ENCODE measurements at regions not wholly inside any gene's neighbourhood (a gene's known extent, or its start where the extent isn't known, plus 50 kb on each side); places are given as distances from the start of the nearest gene placed in this dataset.
"Not testable (repeated sequence)": the region's sequence is repeated elsewhere in the genome, so short reads cannot be mapped to it uniquely, and the experiment has no call there.

DNA sequence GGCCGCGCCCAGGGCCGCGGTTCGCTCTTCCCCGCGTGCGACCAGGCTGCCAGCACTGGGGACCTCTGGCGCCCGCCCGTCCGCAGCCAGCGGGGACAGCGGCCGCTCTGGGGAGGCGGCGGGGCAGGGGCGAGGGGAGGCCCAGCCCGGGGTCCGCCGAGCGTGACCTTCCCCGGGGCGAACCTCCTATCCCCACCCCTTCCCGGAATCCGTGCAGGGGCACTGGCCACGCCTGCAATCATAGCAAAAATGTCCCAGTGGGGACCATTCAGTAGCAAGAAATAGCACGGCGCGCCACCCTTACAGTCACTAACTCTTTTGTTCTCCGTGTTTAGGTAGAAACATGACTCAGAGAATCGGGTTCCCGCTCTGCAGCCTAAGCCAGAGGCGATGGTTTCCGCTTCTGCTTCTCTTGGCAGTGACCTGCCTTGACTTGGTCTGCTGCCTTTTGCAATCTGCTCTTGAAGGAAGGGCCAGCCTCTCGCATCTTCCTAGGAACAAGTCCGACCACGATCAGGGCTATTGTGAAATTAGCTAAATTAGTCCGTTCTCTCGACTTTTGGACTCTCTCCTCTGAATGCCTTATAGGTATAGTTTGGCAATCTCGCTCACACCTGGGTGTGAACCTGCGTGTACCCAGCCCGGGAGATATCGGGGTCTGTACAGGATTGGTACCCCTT is 79.3 kb upstream of the ACBD5 start:
- Mint-ChIP-seq H3K36me3 (ENCODE audit: insufficient read depth, unreplicated experiment) (no peaks in the 10 kb centered on the region), H3K4me1 (ENCODE audit: insufficient read depth, unreplicated experiment) (peaks cover 12% of the 10 kb centered on the region), H3K27me3 (ENCODE audit: insufficient read depth, unreplicated experiment) (no peaks in the 10 kb centered on the region), H3K9me3 (ENCODE audit: unreplicated experiment) (no peaks in the 10 kb centered on the region), H3K27ac (ENCODE audit: low read depth, unreplicated experiment) (no peak overlapping the region), H3K4me3 (ENCODE audit: unreplicated experiment) (peak overlapping the region; percentile 66)
- peak; percentile 97 for DNase-seq (ENCODE audit: unreplicated experiment)
- no TSS peak for BruUV-seq (replicated peaks)
- ChIA-PET CTCF (interaction anchor here (0.6 to 1.2 kb wide), 2 partner anchors 96 to 746 kb away, joined by 3 to 4 read pairs; no protein-coding TSS in a partner anchor), POLR2A (interaction anchor here (0.6 to 1.5 kb wide), 5 partner anchors 13 to 1774 kb away, joined by 3 to 7 read pairs (median 3); partner anchors contain the start of gene RAB18)
- no peak for TF ChIP-seq CTCF (IDR thresholded peaks at IDR 0.05; ENCODE audit: unreplicated experiment)
- intact Hi-C loops (cut with micrococcal nuclease) = loop anchor here (5.0 kb wide), 2 partner anchors 78 to 693 kb away; partner anchors contain the start of gene ACBD5

- H3K9me3 Mint-ChIP-seq (ENCODE audit: unreplicated experiment); H3K27me3 Mint-ChIP-seq (ENCODE audit: insufficient read depth, unreplicated experiment); H3K36me3 Mint-ChIP-seq (ENCODE audit: insufficient read depth, unreplicated experiment); DNase-seq (ENCODE audit: unreplicated experiment); H3K27ac Mint-ChIP-seq (ENCODE audit: low read depth, unreplicated experiment); intact Hi-C loops (cut with micrococcal nuclease); CTCF ChIA-PET; BruUV-seq (replicated peaks); POLR2A ChIA-PET; H3K4me3 Mint-ChIP-seq (ENCODE audit: unreplicated experiment): not testable (repeated sequence)
- peaks cover 15% of the 10 kb centered on the region for H3K4me1 Mint-ChIP-seq (ENCODE audit: insufficient read depth, unreplicated experiment)
Measured at GRCh38 chr10:27319139-27319538, 78.5 kb upstream of the ACBD5 start.

GRCh38 chr10:27315082-27315481 is 74.5 kb upstream of the ACBD5 start:
- H3K27me3 Mint-ChIP-seq (ENCODE audit: insufficient read depth, unreplicated experiment); H3K36me3 Mint-ChIP-seq (ENCODE audit: insufficient read depth, unreplicated experiment); H3K4me3 Mint-ChIP-seq (ENCODE audit: unreplicated experiment); intact Hi-C loops (cut with micrococcal nuclease); H3K9me3 Mint-ChIP-seq (ENCODE audit: unreplicated experiment); DNase-seq (ENCODE audit: unreplicated experiment); BruUV-seq (replicated peaks); CTCF ChIA-PET; H3K27ac Mint-ChIP-seq (ENCODE audit: low read depth, unreplicated experiment): not testable (repeated sequence)
- peaks cover 11% of the 10 kb centered on the region for H3K4me1 Mint-ChIP-seq (ENCODE audit: insufficient read depth, unreplicated experiment)
- POLR2A ChIA-PET = interaction anchor here (0.7 kb wide), 1 partner anchor 434 kb away, joined by 3 read pairs; no protein-coding TSS in a partner anchor

DNA sequence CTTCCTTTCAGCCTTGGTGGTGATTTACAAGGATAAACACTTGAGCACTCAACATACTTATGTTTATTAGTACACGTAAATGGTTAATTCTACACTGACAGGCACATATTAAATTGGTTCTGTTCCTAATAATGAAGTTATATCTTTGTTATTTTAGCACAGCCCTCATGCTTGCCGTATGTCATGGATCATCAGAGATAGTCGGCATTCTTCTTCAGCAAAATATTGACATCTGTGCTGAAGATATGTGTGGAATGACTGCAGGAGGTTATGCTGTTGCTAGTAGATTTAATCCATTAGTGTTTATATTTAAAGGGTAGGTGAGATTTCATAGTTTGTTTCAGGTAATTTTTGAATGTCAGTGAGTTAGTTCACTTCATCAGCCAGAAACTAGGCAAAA is 73.0 kb upstream of the ACBD5 start:
- H3K27ac Mint-ChIP-seq (ENCODE audit: low read depth, unreplicated experiment); H3K36me3 Mint-ChIP-seq (ENCODE audit: insufficient read depth, unreplicated experiment); H3K4me3 Mint-ChIP-seq (ENCODE audit: unreplicated experiment); H3K9me3 Mint-ChIP-seq (ENCODE audit: unreplicated experiment); H3K4me1 Mint-ChIP-seq (ENCODE audit: insufficient read depth, unreplicated experiment); POLR2A ChIA-PET; BruUV-seq (replicated peaks); DNase-seq (ENCODE audit: unreplicated experiment); CTCF ChIA-PET; H3K27me3 Mint-ChIP-seq (ENCODE audit: insufficient read depth, unreplicated experiment): not testable (repeated sequence)
- intact Hi-C loops (cut with micrococcal nuclease) = loop anchor here (5.0 kb wide), 1 partner anchor 411 kb away; no protein-coding TSS in a partner anchor

GRCh38 chr10:27312854-27313253 is 72.3 kb upstream of the ACBD5 start:
- no TSS peak for BruUV-seq (replicated peaks)
- no peak for DNase-seq (ENCODE audit: unreplicated experiment)
- Mint-ChIP-seq H3K36me3 (ENCODE audit: insufficient read depth, unreplicated experiment) (no peaks in the 10 kb centered on the region), H3K27ac (ENCODE audit: low read depth, unreplicated experiment) (no peak overlapping the region), H3K4me1 (ENCODE audit: insufficient read depth, unreplicated experiment) (peaks cover 7% of the 10 kb centered on the region), H3K27me3 (ENCODE audit: insufficient read depth, unreplicated experiment) (no peaks in the 10 kb centered on the region), H3K4me3 (ENCODE audit: unreplicated experiment) (no peak overlapping the region), H3K9me3 (ENCODE audit: unreplicated experiment) (no peaks in the 10 kb centered on the region)
- no peak for TF ChIP-seq CTCF (IDR thresholded peaks at IDR 0.05; ENCODE audit: unreplicated experiment)
- ChIA-PET CTCF (no interaction called here), POLR2A (no interaction called here)
- intact Hi-C loops (cut with micrococcal nuclease) = loop anchor here (5.0 kb wide), 1 partner anchor 411 kb away; no protein-coding TSS in a partner anchor

GRCh38 chr10:27311809-27312208 is 71.2 kb upstream of the ACBD5 start:
- H3K27me3 Mint-ChIP-seq (ENCODE audit: insufficient read depth, unreplicated experiment); H3K27ac Mint-ChIP-seq (ENCODE audit: low read depth, unreplicated experiment); DNase-seq (ENCODE audit: unreplicated experiment); H3K9me3 Mint-ChIP-seq (ENCODE audit: unreplicated experiment); H3K36me3 Mint-ChIP-seq (ENCODE audit: insufficient read depth, unreplicated experiment); BruUV-seq (replicated peaks); H3K4me1 Mint-ChIP-seq (ENCODE audit: insufficient read depth, unreplicated experiment); CTCF ChIA-PET; POLR2A ChIA-PET; H3K4me3 Mint-ChIP-seq (ENCODE audit: unreplicated experiment): not testable (repeated sequence)
- intact Hi-C loops (cut with micrococcal nuclease) = loop anchor here (5.0 kb wide), 1 partner anchor 410 kb away; no protein-coding TSS in a partner anchor

- H3K9me3 Mint-ChIP-seq (ENCODE audit: unreplicated experiment); H3K27me3 Mint-ChIP-seq (ENCODE audit: insufficient read depth, unreplicated experiment); H3K27ac Mint-ChIP-seq (ENCODE audit: low read depth, unreplicated experiment); H3K36me3 Mint-ChIP-seq (ENCODE audit: insufficient read depth, unreplicated experiment); intact Hi-C loops (cut with micrococcal nuclease); H3K4me3 Mint-ChIP-seq (ENCODE audit: unreplicated experiment); POLR2A ChIA-PET; BruUV-seq (replicated peaks); CTCF ChIA-PET; H3K4me1 Mint-ChIP-seq (ENCODE audit: insufficient read depth, unreplicated experiment); DNase-seq (ENCODE audit: unreplicated experiment): not testable (repeated sequence)
Measured at GRCh38 chr10:27298522-27298850, 57.9 kb upstream of the ACBD5 start.
